Peyer's patch (tissue), 4 donors: ENCODE measurements at regions not wholly inside any gene's neighbourhood (a gene's known extent, or its start where the extent isn't known, plus 50 kb on each side); places are given as distances from the start of the nearest gene placed in this dataset.

ENCODE experiments used
- POLR2A ChIP-seq, 2 donors: fragments of 450-650 bp; IDR thresholded peaks; one replicate each; pipeline ENCODE4 v1.5.1; 2017; ENCODE audit warnings: antibody characterized with exemption in 2 of 2, mild to moderate bottlenecking in 2 of 2, moderate library complexity in 2 of 2
- TF ChIP-seq, protein P1 (sequence below), 6 experiments: fragments of 450-650 bp in 4 of 6; fragments of 200-600 bp in 2 of 6; sonication (generic) in 1 of 6; IDR thresholded peaks; one replicate each; pipeline ENCODE4 v1.5.1; 2017 to 2019; ENCODE audit warnings: antibody characterized with exemption in 6 of 6, mild to moderate bottlenecking in 3 of 6, moderate library complexity in 1 of 6

DNA sequence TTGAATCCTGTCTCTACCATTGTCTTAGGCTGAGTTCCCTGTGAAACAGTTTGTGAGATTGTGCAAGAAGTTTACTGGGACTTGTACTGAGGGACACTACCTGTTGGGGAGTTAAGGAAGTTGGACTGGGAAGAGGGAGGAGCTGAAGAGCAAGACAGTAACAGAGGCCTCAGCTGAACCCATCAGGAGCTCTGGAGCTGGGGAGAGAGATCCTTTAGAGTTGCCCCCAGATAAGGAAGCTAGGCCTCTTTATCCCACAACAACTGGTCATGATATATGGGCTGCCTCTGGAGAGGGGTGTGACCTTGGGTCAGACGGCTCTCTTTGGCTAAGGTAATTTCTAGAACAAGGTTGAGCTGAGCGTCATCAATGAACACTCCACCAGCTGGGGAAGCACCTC, 137.8 kb upstream of the SLC4A4 start:
- TF ChIP-seq POLR2A (IDR thresholded peaks at IDR 0.05): no peak
- TF ChIP-seq, protein P1, sequence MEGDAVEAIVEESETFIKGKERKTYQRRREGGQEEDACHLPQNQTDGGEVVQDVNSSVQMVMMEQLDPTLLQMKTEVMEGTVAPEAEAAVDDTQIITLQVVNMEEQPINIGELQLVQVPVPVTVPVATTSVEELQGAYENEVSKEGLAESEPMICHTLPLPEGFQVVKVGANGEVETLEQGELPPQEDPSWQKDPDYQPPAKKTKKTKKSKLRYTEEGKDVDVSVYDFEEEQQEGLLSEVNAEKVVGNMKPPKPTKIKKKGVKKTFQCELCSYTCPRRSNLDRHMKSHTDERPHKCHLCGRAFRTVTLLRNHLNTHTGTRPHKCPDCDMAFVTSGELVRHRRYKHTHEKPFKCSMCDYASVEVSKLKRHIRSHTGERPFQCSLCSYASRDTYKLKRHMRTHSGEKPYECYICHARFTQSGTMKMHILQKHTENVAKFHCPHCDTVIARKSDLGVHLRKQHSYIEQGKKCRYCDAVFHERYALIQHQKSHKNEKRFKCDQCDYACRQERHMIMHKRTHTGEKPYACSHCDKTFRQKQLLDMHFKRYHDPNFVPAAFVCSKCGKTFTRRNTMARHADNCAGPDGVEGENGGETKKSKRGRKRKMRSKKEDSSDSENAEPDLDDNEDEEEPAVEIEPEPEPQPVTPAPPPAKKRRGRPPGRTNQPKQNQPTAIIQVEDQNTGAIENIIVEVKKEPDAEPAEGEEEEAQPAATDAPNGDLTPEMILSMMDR (IDR thresholded peaks at IDR 0.05): no peak
